GM12878 (cell line): ENCODE measurements at regions not wholly inside any gene's neighbourhood (a gene's known extent, or its start where the extent isn't known, plus 50 kb on each side); places are given as distances from the start of the nearest gene placed in this dataset.

ENCODE experiments used
- ATAC-seq: fragments of 200-7000 bp; cut with Tn5 transposase; 3 replicates; pipeline ENCODE4 v1.9.1; 2020; ENCODE audit warnings: mild to moderate bottlenecking, moderate library complexity
- BruUV-seq: library from RNA; stranded (reverse); fragments of 400-500 nt; replicated peaks from 2 replicates; lab custom pipeline; 2021; lab: Mats Ljungman, UMichigan
- CTCF ChIA-PET: fragments of 300-600 bp; sonication (Branson Sonifier 250); formaldehyde crosslinking; extraction: SDS; loops from one replicate; lab custom pipeline; 2021; ENCODE audit warnings: inconsistent platforms; lab: Yijun Ruan, JAX
- POLR2A ChIA-PET: fragments of 350-600 bp; formaldehyde crosslinking; extraction: SDS; loops from one replicate; lab custom pipeline; 2021; ENCODE audit warnings: inconsistent platforms; lab: Charles Lee
- RAD21 ChIA-PET: fragments of 300-600 bp; sonication (Branson Sonifier 250); formaldehyde crosslinking; loops from one replicate; lab custom pipeline; 2023; ENCODE audit warnings: antibody characterized with exemption; ENCODE audit not compliant: unreplicated experiment; lab: Charles Lee
- SMC1A ChIA-PET: fragments of 300-600 bp; sonication (Branson Sonifier 250); formaldehyde crosslinking; loops from one replicate; lab custom pipeline; 2023; ENCODE audit not compliant: unreplicated experiment, uncharacterized antibody; lab: Charles Lee
- DNase-seq: peaks from one replicate; pipeline ENCODE4 v3.0.0-alpha.2; 2011; ENCODE audit warnings: low read depth, low spot score
- FAIRE-seq: peaks from 3 replicates; lab custom pipeline; 2011; peaks lifted over from hg19 to GRCh38; lab: Jason Lieb, UNC
- H2AFZ ChIP-seq: 2 replicates; pipeline ENCODE4 v1.6.0; 2011; ENCODE audit warnings: low read depth, low read length, control low read depth; ENCODE audit not compliant: control insufficient read depth
- H3K27ac ChIP-seq: 2 replicates; pipeline ENCODE4 v1.5.1; 2011; ENCODE audit warnings: control low read depth; ENCODE audit not compliant: control insufficient read depth, insufficient read depth
- H3K27me3 ChIP-seq, 2 experiments: replicated peaks in 1 of 2; 2 replicates each; pipeline versions ENCODE4 v1.6.0 to v1.6.1; 2011; ENCODE audit warnings: low read length in 1 of 2; ENCODE audit not compliant: control insufficient read depth in 2 of 2, insufficient read depth in 2 of 2
- H3K36me3 ChIP-seq, 2 experiments: 2 replicates each; pipeline ENCODE4 v1.5.1; 2011; ENCODE audit warnings: low read length in 1 of 2; ENCODE audit not compliant: control insufficient read depth in 2 of 2, insufficient read depth in 2 of 2
- H3K4me1 ChIP-seq: 2 replicates; pipeline ENCODE4 v1.6.1; 2011; ENCODE audit warnings: mild to moderate bottlenecking, low read length, moderate library complexity, mixed read lengths; ENCODE audit not compliant: control insufficient read depth, insufficient read depth
- H3K4me2 ChIP-seq: 2 replicates; pipeline ENCODE4 v1.6.0; 2011; ENCODE audit warnings: control low read depth; ENCODE audit not compliant: control insufficient read depth, insufficient read depth
- H3K4me3 ChIP-seq: fragments of 200-600 bp; sonication (generic); 2 replicates; pipeline ENCODE4 v1.5.1; 2016
- H3K79me2 ChIP-seq: 2 replicates; pipeline ENCODE4 v1.6.0; 2011; ENCODE audit warnings: low read length; ENCODE audit not compliant: control insufficient read depth, insufficient read depth
- H3K9ac ChIP-seq: 2 replicates; pipeline ENCODE4 v1.8.0; 2011; ENCODE audit warnings: low read length, control low read depth, mixed read lengths; ENCODE audit not compliant: control insufficient read depth, insufficient read depth
- H3K9me3 ChIP-seq: replicated peaks from 3 replicates; pipeline ENCODE4 v1.5.1; 2011; ENCODE audit warnings: mild to moderate bottlenecking, low read length; ENCODE audit not compliant: control insufficient read depth, insufficient read depth
- H4K20me1 ChIP-seq: 2 replicates; pipeline ENCODE4 v1.6.0; 2011; ENCODE audit not compliant: control insufficient read depth, insufficient read depth
- EGR1 ChIP-seq, 2 experiments: IDR thresholded peaks; 1 replicate in 1 of 2; 2 replicates in 1 of 2; pipeline ENCODE4 v1.6.1; 2011 to 2012; ENCODE audit warnings: low read depth in 2 of 2, low read length in 2 of 2, borderline replicate concordance in 1 of 2, mild to moderate bottlenecking in 1 of 2, moderate library complexity in 1 of 2
- EP300 ChIP-seq, 2 experiments: fragments of 150-350 bp in 1 of 2; IDR thresholded peaks; 2 replicates each; pipeline ENCODE4 v1.6.1; 2011 to 2012; ENCODE audit warnings: low read depth in 2 of 2, low read length in 2 of 2, borderline replicate concordance in 1 of 2, improper control_type of control experiment in 1 of 2, inconsistent platforms in 1 of 2; ENCODE audit not compliant: control insufficient read depth in 1 of 2
- FOS ChIP-seq: IDR thresholded peaks from 3 replicates; pipeline ENCODE4 v1.6.1; 2011; ENCODE audit warnings: borderline replicate concordance; ENCODE audit not compliant: insufficient read length; ENCODE audit errors: extremely low read depth
- MYC ChIP-seq: IDR thresholded peaks from 2 replicates; pipeline ENCODE4 v1.6.1; 2011; ENCODE audit warnings: mild to moderate bottlenecking, low read length, moderate library complexity, inconsistent platforms; ENCODE audit not compliant: insufficient read depth, insufficient replicate concordance, insufficient read length, severe bottlenecking
- SMARCA5 ChIP-seq: fragments of 450-650 bp; IDR thresholded peaks from 2 replicates; pipeline ENCODE4 v1.6.1; 2017; ENCODE audit warnings: mild to moderate bottlenecking
- SP1 ChIP-seq: IDR thresholded peaks from one replicate; pipeline ENCODE4 v1.6.1; 2011; ENCODE audit warnings: low read depth, low read length
- SUZ12 ChIP-seq: fragments of 200-600 bp; sonication (generic); IDR thresholded peaks from one replicate; pipeline ENCODE4 v1.6.1; 2018; ENCODE audit warnings: antibody characterized with exemption, mild to moderate bottlenecking; ENCODE audit not compliant: unreplicated experiment
- WGBS: methylation state at CpG from one replicate; pipeline ENCODE4 v1.1.6; 2016; ENCODE audit warnings: low lambda C conversion rate; ENCODE audit not compliant: insufficient replicate concordance, insufficient coverage; ENCODE audit errors: missing lambda C conversion rate; 5-methylcytosine and 5-hydroxymethylcytosine counted together
- in situ Hi-C: fragments of 300-500 bp; cut with MboI; formaldehyde crosslinking; loops from 9 replicates; pipeline ENCODE4 v1.14.3; 2018; ENCODE audit warnings: mixed read lengths
- intact Hi-C: fragments of 100-400 bp; cut with micrococcal nuclease; formaldehyde crosslinking; loops from one replicate; pipeline ENCODE4 v1.14.2; 2022; ENCODE audit not compliant: unreplicated experiment
- TF ChIP-seq, protein P1 (sequence below): IDR thresholded peaks from 2 replicates; pipeline ENCODE4 v1.6.1; 2011; ENCODE audit warnings: low read depth, mild to moderate bottlenecking, low read length, moderate library complexity, borderline replicate concordance; ENCODE audit errors: extremely low read depth
- TF ChIP-seq, protein P2 (sequence below): IDR thresholded peaks from 2 replicates; pipeline ENCODE4 v1.6.1; 2012; ENCODE audit warnings: low read length, inconsistent platforms
- TF ChIP-seq, protein P3 (sequence below): IDR thresholded peaks from 2 replicates; pipeline ENCODE4 v1.6.1; 2011; ENCODE audit warnings: mild to moderate bottlenecking, low read depth, low read length, moderate library complexity; ENCODE audit not compliant: insufficient replicate concordance
- TF ChIP-seq, protein P4 (sequence below), 3 experiments: IDR thresholded peaks in 2 of 3; conservative IDR thresholded peaks in 1 of 3; 2 replicates each; pipeline ENCODE4 v1.5.1; 2011; ENCODE audit warnings: low read depth in 3 of 3, low read length in 3 of 3, mild to moderate bottlenecking in 3 of 3, control low read depth in 2 of 3, moderate library complexity in 2 of 3, inconsistent platforms in 1 of 3, mixed read lengths in 1 of 3; ENCODE audit not compliant: control insufficient read depth in 2 of 3, insufficient read depth in 1 of 3; ENCODE audit errors: extremely low read depth in 1 of 3

- Histone ChIP-seq H3K4me2 (no peak overlapping the region), H3K36me3 (no peaks in the 10 kb centered on the region), H3K79me2 (no peaks in the 10 kb centered on the region), H4K20me1 (no peaks in the 10 kb centered on the region), H3K27me3 (no peaks in the 10 kb centered on the region), H3K4me3 (no peak overlapping the region), H2AFZ (no peak overlapping the region), H3K9me3 (no peaks in the 10 kb centered on the region), H3K27ac (no peak overlapping the region), H3K9ac (no peak overlapping the region), H3K4me1 (no peaks in the 10 kb centered on the region)
- POLR2A ChIA-PET = no interaction called here
- SMC1A ChIA-PET = interaction anchor here (0.8 kb wide), 1 partner anchor 197 kb away, joined by 3 read pairs; no protein-coding TSS in a partner anchor
- DNase-seq (no peak), FAIRE-seq (no peak), ATAC-seq (no peak)
- no TSS peak for BruUV-seq
- TF ChIP-seq FOS (no peak), EP300 (IDR thresholded peaks at IDR 0.05; ENCODE audit: borderline replicate concordance in 1 of 2, control insufficient read depth in 1 of 2, low read depth in 2 of 2, low read length in 2 of 2) (no peak)
- TF ChIP-seq, protein P1, sequence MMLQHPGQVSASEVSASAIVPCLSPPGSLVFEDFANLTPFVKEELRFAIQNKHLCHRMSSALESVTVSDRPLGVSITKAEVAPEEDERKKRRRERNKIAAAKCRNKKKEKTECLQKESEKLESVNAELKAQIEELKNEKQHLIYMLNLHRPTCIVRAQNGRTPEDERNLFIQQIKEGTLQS = no peak
- CTCF ChIA-PET = no interaction called here
- WGBS = 33% methylated on average over 3 of the region's 3 CpGs
- in situ Hi-C loops (no loop called here), intact Hi-C loops (no loop called here)
- RAD21 ChIA-PET = no interaction called here
Observed at GRCh38 chr13:104256701-104257100, 1190.5 kb upstream of the SLC10A2 start.

DNA sequence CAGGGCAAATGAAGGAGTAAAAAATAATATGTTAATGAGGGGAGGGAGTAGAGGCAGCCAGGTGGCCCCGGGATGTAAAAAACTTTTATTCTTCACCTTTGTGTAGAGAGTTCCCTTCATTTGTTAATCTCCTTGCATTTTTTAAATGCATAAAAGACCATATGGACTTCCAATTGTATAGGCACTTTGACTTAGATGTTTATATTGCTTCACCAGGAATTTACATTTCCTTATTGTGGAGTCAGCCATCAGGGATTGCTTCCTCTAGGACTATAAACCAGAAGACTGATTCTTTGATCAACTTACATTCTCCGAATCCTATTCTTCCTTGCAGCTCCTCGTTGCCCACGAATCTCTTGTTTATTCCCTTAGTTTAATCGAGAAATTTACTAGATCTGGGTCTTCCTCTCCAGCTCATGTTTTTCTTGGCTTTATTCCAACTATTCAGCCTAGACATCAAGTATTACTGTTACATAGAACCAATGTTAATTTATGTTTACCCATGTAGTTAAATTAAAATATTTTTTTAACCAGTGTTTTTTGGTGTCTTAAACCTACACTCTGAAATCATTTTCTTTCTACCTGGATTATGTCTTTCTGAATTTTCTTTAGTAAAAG, 1187.0 kb upstream of the SLC10A2 start:
- RAD21 ChIA-PET = no interaction called here
- BruUV-seq = no TSS peak
- FAIRE-seq = no peak

More for the DNA sequence above, 1187.0 kb upstream of the SLC10A2 start:
- no peaks in the 10 kb centered on the region for H3K9me3 ChIP-seq
- ChIA-PET POLR2A (no interaction called here), SMC1A (interaction anchor here (1.0 kb wide), 1 partner anchor 9 kb away, joined by 4 read pairs; no protein-coding TSS in a partner anchor), CTCF (no interaction called here)
- in situ Hi-C loops (no loop called here), intact Hi-C loops (no loop called here)
- no peak overlapping the region for H2AFZ ChIP-seq
- DNase-seq = no peak
- H3K4me1 ChIP-seq = no peaks in the 10 kb centered on the region
- H3K4me2 ChIP-seq = no peak overlapping the region
- no peaks in the 10 kb centered on the region for H3K36me3 ChIP-seq
- WGBS = 8% methylated on average over 5 of the region's 5 CpGs
- no peaks in the 10 kb centered on the region for H3K79me2 ChIP-seq
- ATAC-seq = no peak
- H4K20me1 ChIP-seq = no peaks in the 10 kb centered on the region
- H3K27me3 ChIP-seq = no peaks in the 10 kb centered on the region
- no peak overlapping the region for H3K9ac ChIP-seq
- H3K4me3 ChIP-seq = no peak overlapping the region
- no peak for TF ChIP-seq EGR1 (IDR thresholded peaks at IDR 0.05; ENCODE audit: borderline replicate concordance in 1 of 2, low read depth in 2 of 2, low read length in 2 of 2)
- no peak for TF ChIP-seq SUZ12
- TF ChIP-seq SMARCA5 = no peak
- no peak for TF ChIP-seq SP1
- TF ChIP-seq, protein P2, sequence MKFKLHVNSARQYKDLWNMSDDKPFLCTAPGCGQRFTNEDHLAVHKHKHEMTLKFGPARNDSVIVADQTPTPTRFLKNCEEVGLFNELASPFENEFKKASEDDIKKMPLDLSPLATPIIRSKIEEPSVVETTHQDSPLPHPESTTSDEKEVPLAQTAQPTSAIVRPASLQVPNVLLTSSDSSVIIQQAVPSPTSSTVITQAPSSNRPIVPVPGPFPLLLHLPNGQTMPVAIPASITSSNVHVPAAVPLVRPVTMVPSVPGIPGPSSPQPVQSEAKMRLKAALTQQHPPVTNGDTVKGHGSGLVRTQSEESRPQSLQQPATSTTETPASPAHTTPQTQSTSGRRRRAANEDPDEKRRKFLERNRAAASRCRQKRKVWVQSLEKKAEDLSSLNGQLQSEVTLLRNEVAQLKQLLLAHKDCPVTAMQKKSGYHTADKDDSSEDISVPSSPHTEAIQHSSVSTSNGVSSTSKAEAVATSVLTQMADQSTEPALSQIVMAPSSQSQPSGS = no peak
- TF ChIP-seq, protein P3, sequence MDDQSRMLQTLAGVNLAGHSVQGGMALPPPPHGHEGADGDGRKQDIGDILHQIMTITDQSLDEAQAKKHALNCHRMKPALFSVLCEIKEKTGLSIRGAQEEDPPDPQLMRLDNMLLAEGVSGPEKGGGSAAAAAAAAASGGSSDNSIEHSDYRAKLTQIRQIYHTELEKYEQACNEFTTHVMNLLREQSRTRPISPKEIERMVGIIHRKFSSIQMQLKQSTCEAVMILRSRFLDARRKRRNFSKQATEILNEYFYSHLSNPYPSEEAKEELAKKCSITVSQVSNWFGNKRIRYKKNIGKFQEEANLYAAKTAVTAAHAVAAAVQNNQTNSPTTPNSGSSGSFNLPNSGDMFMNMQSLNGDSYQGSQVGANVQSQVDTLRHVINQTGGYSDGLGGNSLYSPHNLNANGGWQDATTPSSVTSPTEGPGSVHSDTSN = no peak
- TF ChIP-seq MYC = no peak
- TF ChIP-seq, protein P4, sequence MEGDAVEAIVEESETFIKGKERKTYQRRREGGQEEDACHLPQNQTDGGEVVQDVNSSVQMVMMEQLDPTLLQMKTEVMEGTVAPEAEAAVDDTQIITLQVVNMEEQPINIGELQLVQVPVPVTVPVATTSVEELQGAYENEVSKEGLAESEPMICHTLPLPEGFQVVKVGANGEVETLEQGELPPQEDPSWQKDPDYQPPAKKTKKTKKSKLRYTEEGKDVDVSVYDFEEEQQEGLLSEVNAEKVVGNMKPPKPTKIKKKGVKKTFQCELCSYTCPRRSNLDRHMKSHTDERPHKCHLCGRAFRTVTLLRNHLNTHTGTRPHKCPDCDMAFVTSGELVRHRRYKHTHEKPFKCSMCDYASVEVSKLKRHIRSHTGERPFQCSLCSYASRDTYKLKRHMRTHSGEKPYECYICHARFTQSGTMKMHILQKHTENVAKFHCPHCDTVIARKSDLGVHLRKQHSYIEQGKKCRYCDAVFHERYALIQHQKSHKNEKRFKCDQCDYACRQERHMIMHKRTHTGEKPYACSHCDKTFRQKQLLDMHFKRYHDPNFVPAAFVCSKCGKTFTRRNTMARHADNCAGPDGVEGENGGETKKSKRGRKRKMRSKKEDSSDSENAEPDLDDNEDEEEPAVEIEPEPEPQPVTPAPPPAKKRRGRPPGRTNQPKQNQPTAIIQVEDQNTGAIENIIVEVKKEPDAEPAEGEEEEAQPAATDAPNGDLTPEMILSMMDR (IDR thresholded peaks at IDR 0.05 in 2 of 3, conservative IDR thresholded peaks at IDR 0.05 in 1 of 3; ENCODE audit: control insufficient read depth in 2 of 3, extremely low read depth in 1 of 3, insufficient read depth in 1 of 3, low read depth in 3 of 3, low read length in 3 of 3) = no peak
- no peak overlapping the region for H3K27ac ChIP-seq
